Muscle layer of colon (tissue), 2 donors: ENCODE measurements at regions not wholly inside any gene's neighbourhood (a gene's known extent, or its start where the extent isn't known, plus 50 kb on each side); places are given as distances from the start of the nearest gene placed in this dataset.

Experiments
- H3K27ac ChIP-seq: one replicate; pipeline ENCODE4 v1.7.0; 2013; ENCODE audit warnings: low read depth, mild to moderate bottlenecking, low read length, moderate library complexity
- H3K27me3 ChIP-seq, 2 donors: one replicate each; pipeline ENCODE4 v1.7.0; 2013; ENCODE audit warnings: low read length in 2 of 2, mild to moderate bottlenecking in 2 of 2; ENCODE audit not compliant: insufficient read depth in 2 of 2, control insufficient read depth in 1 of 2
- H3K36me3 ChIP-seq: one replicate; pipeline ENCODE4 v1.7.0; 2013; ENCODE audit warnings: mild to moderate bottlenecking, low read length; ENCODE audit not compliant: insufficient read depth
- H3K4me1 ChIP-seq: one replicate; pipeline ENCODE4 v1.7.0; 2013; ENCODE audit warnings: mild to moderate bottlenecking, low read length; ENCODE audit not compliant: insufficient read depth
- H3K4me3 ChIP-seq, 2 donors: one replicate each; pipeline ENCODE4 v1.7.0; 2013; ENCODE audit warnings: low read length in 2 of 2, low read depth in 1 of 2, mild to moderate bottlenecking in 1 of 2, moderate library complexity in 1 of 2
- H3K9ac ChIP-seq: one replicate; pipeline ENCODE4 v1.7.0; 2013; ENCODE audit warnings: low read length
- H3K9me3 ChIP-seq: one replicate; pipeline ENCODE4 v1.7.0; 2013; ENCODE audit warnings: mild to moderate bottlenecking, low read length
- donor health status: abdominal sarcoma.
- donor health status: Adenocarcinoma of cecum.

DNA sequence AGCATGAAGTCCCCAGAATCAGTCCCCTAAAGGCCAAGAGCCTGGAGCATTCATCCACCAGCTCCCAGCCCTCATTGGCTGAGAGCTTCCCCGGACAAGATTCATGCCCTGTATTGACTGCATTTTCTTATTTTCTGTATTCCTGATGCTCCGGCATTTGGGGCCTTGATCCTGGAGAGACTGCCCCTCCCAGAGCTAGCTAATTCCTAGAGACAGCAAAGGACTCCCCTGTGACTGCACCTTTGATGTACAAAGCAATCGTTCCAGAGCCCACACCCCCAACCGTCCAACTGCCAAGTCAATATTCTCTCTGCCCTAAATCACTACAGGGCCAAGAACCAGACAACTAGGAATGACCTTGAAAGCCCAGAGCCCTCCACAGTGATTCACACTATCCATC is 93.4 kb upstream of the CDH5 start:
- Histone ChIP-seq H3K36me3 (no peaks in the 10 kb centered on the region), H3K4me3 (no peak overlapping the region), H3K27ac (no peak overlapping the region), H3K4me1 (peaks cover 9% of the 10 kb centered on the region), H3K9ac (no peak overlapping the region), H3K27me3 (no peaks in the 10 kb centered on the region), H3K9me3 (no peaks in the 10 kb centered on the region)

DNA sequence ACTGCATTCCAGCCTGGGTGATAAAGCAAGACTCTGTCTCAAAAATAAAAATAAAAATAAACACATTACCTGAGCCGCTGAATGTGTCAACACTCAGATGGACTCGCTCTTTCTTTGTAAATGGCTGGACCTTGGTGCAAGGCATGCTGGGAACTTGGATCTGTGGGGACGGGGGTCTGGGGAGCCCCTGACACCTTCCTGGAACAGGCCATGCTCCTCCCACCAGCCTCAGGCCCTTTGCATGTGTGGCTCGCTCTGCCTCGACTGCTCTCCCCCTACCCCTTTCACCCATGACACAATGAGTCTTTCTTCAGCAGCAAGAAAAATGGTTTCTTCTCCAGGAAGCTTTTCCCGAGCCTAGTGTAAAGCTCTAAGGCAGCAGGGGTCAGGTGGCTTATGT is 94.0 kb upstream of the CDH5 start:
- peaks cover 9% of the 10 kb centered on the region for H3K4me1 ChIP-seq
- H3K27ac ChIP-seq, result no peak overlapping the region
- no peak overlapping the region for H3K4me3 ChIP-seq
- no peaks in the 10 kb centered on the region for H3K27me3 ChIP-seq
- H3K9ac ChIP-seq, result no peak overlapping the region
- H3K9me3 ChIP-seq, result no peaks in the 10 kb centered on the region
- no peaks in the 10 kb centered on the region for H3K36me3 ChIP-seq

DNA sequence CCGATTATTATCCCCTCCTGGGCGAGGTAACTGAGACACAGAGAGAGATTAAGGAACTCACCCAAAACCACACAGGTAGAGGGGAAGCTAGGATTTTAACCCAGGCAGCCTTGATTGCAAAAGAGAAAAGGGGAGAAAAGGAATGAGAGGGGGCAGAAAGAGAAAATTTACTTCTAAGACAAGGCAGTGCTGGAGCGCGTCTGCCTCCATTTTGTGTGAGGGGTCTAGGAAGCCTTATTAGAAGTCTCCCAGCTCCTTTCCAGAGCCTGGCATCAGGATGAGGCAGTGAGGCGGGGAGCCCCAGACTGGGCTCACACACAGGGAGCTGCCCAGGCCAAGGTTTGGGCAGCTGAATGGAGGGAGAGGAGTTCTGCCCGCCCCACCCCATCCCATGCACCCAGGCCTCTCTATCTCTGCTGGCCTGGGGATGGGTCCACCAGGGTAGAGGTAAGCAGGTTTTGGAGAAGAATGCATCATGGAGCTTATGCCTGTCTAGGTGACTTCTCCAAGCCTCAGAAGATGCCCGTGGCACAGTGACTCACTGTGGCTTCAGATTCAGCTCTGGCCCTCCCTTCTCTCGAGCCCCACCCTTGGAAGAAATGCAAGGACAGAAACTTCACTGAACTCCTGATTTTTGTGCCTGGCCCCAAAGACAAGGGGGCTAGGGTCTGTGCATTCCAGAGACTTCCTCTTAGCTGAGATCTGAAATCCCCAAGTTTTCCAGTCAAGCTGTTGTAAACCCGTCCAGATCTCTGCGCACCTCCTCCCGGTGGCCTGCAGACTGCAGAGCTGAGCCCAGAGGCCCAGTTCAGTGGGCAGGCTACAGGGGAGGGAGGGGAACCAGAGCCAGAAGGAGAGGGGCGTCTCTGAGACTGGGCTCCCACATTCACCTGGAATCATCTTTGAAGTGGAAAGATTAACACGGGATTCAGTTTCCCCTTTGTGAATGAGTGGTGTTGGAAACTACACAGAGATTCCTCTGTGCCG is 95.1 kb upstream of the CDH5 start:
- Histone ChIP-seq H3K4me1 (peaks cover 9% of the 10 kb centered on the region), H3K9me3 (no peaks in the 10 kb centered on the region), H3K27ac (no peak overlapping the region), H3K4me3 (no peak overlapping the region), H3K27me3 (no peaks in the 10 kb centered on the region), H3K36me3 (no peaks in the 10 kb centered on the region), H3K9ac (no peak overlapping the region)

- no peak overlapping the region for H3K27ac ChIP-seq
- no peaks in the 10 kb centered on the region for H3K27me3 ChIP-seq
- H3K36me3 ChIP-seq, result no peaks in the 10 kb centered on the region
- H3K4me1 ChIP-seq, result peaks cover 9% of the 10 kb centered on the region
- H3K9me3 ChIP-seq, result no peaks in the 10 kb centered on the region
- no peak overlapping the region for H3K4me3 ChIP-seq
- no peak overlapping the region for H3K9ac ChIP-seq
These were observed 96.1 kb upstream of the CDH5 start for GRCh38 chr16:66270333-66270927.

GRCh38 chr16:66269617-66270332 is 96.7 kb upstream of the CDH5 start:
- no peaks in the 10 kb centered on the region for H3K27me3 ChIP-seq
- H3K9ac ChIP-seq, result no peak overlapping the region
- no peaks in the 10 kb centered on the region for H3K36me3 ChIP-seq
- no peak overlapping the region for H3K27ac ChIP-seq
- H3K4me3 ChIP-seq, result no peak overlapping the region
- H3K4me1 ChIP-seq, result peaks cover 9% of the 10 kb centered on the region
- H3K9me3 ChIP-seq, result no peaks in the 10 kb centered on the region

GRCh38 chr16:66267292-66268014 is 99.0 kb upstream of the CDH5 start:
- Histone ChIP-seq H3K9me3 (no peaks in the 10 kb centered on the region), H3K36me3 (no peaks in the 10 kb centered on the region), H3K9ac (no peak overlapping the region), H3K27ac (no peak overlapping the region), H3K4me3 (no peak overlapping the region), H3K4me1 (peaks cover 22% of the 10 kb centered on the region), H3K27me3 (no peaks in the 10 kb centered on the region)

DNA sequence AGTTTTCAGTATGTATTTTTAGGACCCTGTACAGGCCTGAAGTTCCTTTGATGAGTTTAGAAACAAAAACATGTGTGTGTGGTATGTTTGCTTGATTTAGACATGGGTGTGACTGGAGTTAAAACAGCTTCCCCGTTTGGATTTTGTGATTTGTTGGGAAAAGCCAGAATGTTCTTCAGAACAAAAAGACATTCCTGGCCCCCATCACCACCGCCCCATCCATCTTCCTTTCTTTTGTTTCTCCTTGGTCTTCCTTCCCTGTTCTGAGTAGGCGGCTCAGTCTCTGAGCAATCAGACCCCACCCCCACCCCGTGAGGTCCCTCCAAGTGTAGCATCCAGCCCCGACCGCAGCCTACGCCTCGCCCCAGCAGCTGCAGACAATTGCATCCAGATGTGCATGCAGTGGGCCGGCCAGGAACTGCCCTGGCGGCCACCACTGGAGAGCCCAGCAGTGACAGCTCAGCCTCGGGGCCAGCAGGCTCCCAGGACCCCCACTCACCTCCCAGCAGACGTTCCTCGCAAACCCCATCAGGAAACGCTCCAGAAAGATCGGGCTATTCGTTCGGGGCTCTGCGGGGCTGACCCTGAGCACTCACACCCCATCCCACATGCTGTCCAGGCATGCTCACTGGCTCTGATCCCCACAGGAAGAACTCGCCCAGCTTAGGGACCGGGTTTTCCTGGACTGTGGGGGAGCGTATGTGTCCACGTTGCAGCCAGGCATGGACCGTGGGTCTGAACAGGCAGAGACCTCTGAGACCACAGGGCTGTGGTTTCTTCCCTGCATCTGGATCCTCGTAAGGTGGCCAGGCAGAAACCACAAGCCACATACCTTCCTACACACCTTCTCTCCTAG is 99.8 kb upstream of the CDH5 start:
- no peak overlapping the region for H3K9ac ChIP-seq
- peaks cover 30% of the 10 kb centered on the region for H3K4me1 ChIP-seq
- no peaks in the 10 kb centered on the region for H3K27me3 ChIP-seq
- no peaks in the 10 kb centered on the region for H3K9me3 ChIP-seq
- H3K36me3 ChIP-seq, result no peaks in the 10 kb centered on the region
- H3K27ac ChIP-seq, result no peak overlapping the region
- no peak overlapping the region for H3K4me3 ChIP-seq

DNA sequence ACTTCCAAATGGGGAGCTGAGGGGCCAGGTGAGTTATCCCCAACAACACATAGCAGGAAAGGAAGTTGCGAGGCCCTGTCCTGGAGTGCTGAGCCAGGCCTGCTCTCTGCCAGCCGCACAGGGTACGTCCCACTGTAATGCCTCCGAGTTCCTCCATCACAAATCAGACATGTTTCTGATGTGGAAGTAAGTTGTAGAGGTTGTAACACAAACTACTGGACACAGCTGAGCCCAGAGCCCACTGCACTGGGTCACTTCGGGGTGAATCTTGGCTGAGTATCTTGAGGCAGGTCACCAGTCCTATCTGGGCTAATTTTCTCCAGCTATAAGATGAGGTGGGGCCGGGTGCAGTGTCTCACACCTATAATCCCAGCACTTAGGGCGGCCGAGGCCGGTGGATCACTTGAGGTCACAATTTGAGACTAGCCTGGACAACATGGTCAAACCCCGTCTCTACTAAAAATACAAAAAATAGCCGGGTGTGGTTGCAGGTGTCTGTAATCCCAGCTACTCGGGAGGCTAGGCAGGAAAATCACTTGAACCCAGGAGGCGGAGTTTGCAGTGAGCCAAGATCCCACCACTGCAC is 100.8 kb upstream of the CDH5 start:
- no peak overlapping the region for H3K27ac ChIP-seq
- no peaks in the 10 kb centered on the region for H3K36me3 ChIP-seq
- peaks cover 29% of the 10 kb centered on the region for H3K4me1 ChIP-seq
- no peak overlapping the region for H3K9ac ChIP-seq
- no peaks in the 10 kb centered on the region for H3K27me3 ChIP-seq
- H3K4me3 ChIP-seq, result no peak overlapping the region
- H3K9me3 ChIP-seq, result no peaks in the 10 kb centered on the region

DNA sequence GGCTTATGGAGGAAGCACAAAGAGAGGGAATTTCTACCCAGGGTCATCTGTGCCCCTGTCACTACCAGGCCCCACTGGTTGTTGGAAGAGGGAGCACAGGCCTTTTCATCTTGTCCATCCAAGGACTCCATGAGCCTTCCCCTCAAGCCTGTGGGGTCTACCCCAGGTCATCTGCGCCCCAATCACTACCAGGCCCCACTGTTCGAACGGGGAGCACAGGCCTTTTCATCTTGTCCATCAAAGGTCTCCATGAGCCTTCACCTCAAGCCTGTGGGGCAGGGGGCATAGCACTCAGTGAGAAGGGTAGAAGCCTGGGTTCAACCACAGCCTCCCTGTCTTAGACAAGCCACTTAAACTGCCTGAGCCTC is 101.5 kb upstream of the CDH5 start:
- Histone ChIP-seq H3K9ac (no peak overlapping the region), H3K36me3 (no peaks in the 10 kb centered on the region), H3K4me1 (peaks cover 23% of the 10 kb centered on the region), H3K9me3 (no peaks in the 10 kb centered on the region), H3K4me3 (no peak overlapping the region), H3K27me3 (no peaks in the 10 kb centered on the region), H3K27ac (no peak overlapping the region)

- no peaks in the 10 kb centered on the region for H3K9me3 ChIP-seq
- peaks cover 22% of the 10 kb centered on the region for H3K4me1 ChIP-seq
- H3K27me3 ChIP-seq, result no peaks in the 10 kb centered on the region
- H3K9ac ChIP-seq, result no peak overlapping the region
- H3K4me3 ChIP-seq, result no peak overlapping the region
- H3K27ac ChIP-seq, result no peak overlapping the region
- no peaks in the 10 kb centered on the region for H3K36me3 ChIP-seq
These were observed 102.0 kb upstream of the CDH5 start for GRCh38 chr16:66264311-66265047.
